Breast epithelium (tissue), 3 donors: ENCODE measurements at regions not wholly inside any gene's neighbourhood (a gene's known extent, or its start where the extent isn't known, plus 50 kb on each side); places are given as distances from the start of the nearest gene placed in this dataset.

Experiments
- CTCF ChIP-seq, 3 donors: fragments of 450-650 bp; IDR thresholded peaks; one replicate each; pipeline ENCODE4 v1.5.1; 2016 to 2017; ENCODE audit warnings: antibody characterized with exemption in 3 of 3, mild to moderate bottlenecking in 3 of 3, moderate library complexity in 3 of 3
- POLR2A ChIP-seq: fragments of 450-650 bp; IDR thresholded peaks from one replicate; pipeline ENCODE4 v1.6.1; 2016; ENCODE audit warnings: antibody characterized with exemption, mild to moderate bottlenecking, moderate library complexity
- POLR2AphosphoS5 ChIP-seq, 3 donors: sonication (generic); formaldehyde crosslinking; IDR thresholded peaks; one replicate each; pipeline ENCODE4 v1.6.1; 2017; ENCODE audit warnings: antibody characterized with exemption in 3 of 3

GRCh38 chr20:59498291-59498690, 106.0 kb upstream of the PHACTR3 start:
- no peak for TF ChIP-seq CTCF (IDR thresholded peaks at IDR 0.05)
- no peak for TF ChIP-seq POLR2A
- no peak for TF ChIP-seq POLR2AphosphoS5 (IDR thresholded peaks at IDR 0.05)
